GM23248 (cell line): ENCODE measurements at regions not wholly inside any gene's neighbourhood (a gene's known extent, or its start where the extent isn't known, plus 50 kb on each side); places are given as distances from the start of the nearest gene placed in this dataset.

ENCODE experiments used
- EZH2 ChIP-seq: fragments of 200-600 bp; sonication (generic); IDR thresholded peaks from 2 replicates; pipeline ENCODE4 v1.6.1; 2018; ENCODE audit warnings: antibody characterized with exemption, mild to moderate bottlenecking; ENCODE audit not compliant: insufficient read depth, poor library complexity, severe bottlenecking
- EZH2phosphoT487 ChIP-seq: fragments of 200-600 bp; sonication (generic); IDR thresholded peaks from 2 replicates; pipeline ENCODE4 v1.6.1; 2018; ENCODE audit warnings: antibody characterized with exemption, moderate library complexity, mild to moderate bottlenecking, low read depth; ENCODE audit not compliant: insufficient read depth

DNA sequence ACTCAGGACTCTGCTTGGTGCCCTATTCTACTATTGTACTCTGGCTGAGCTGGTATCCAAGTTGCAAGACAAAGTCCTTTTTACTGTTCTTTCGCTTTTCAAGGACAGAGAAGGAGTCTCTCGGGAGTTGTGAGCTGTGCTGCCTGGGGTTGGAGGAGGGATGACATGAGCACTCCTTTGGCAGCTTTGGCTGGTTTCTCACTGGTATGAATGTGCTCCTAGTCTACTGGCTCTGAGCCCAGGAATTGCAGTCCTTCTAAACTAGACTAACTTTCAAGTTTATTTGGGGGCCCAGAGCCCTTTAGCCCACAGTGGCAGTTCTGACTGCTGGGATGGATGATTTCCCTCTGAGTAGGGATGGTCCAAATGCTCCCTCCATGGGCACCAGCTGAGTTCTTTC, 997.1 kb downstream of the RAB28 start:
- no peak for TF ChIP-seq EZH2phosphoT487
- no peak for TF ChIP-seq EZH2
